ENCODE measurements at regions not wholly inside any gene's neighbourhood (a gene's known extent, or its start where the extent isn't known, plus 50 kb on each side); places are given as distances from the start of the nearest gene placed in this dataset.
A peak's percentile ranks its signal among the peaks of the same experiment; 100 is the strongest.

GRCh38 chr2:217305882-217306281 is 446.0 kb upstream of the TNP1 start:
- TF ChIP-seq CTCF (IDR thresholded peaks at IDR 0.05; ENCODE audit: low read length, missing control alignments), result no peak
- DNase-seq (ENCODE audit: low read depth), result no peak
- H3K4me3 ChIP-seq (replicated peaks; ENCODE audit: low read depth, low read length), result no peak overlapping the region

- no peak for TF ChIP-seq CTCF (IDR thresholded peaks at IDR 0.05; ENCODE audit: low read length, missing control alignments)
- no peak overlapping the region for H3K4me3 ChIP-seq (replicated peaks; ENCODE audit: low read depth, low read length)
- no peak for DNase-seq (ENCODE audit: low read depth)
Measured at GRCh38 chr2:217304582-217304981, 444.7 kb upstream of the TNP1 start.

GRCh38 chr2:217302856-217303255 is 443.0 kb upstream of the TNP1 start:
- no peak overlapping the region for H3K4me3 ChIP-seq (replicated peaks; ENCODE audit: low read depth, low read length)
- TF ChIP-seq CTCF (IDR thresholded peaks at IDR 0.05; ENCODE audit: low read length, missing control alignments), result no peak
- DNase-seq (ENCODE audit: low read depth), result no peak

GRCh38 chr2:217301142-217301925 is 441.5 kb upstream of the TNP1 start:
- TF ChIP-seq CTCF (IDR thresholded peaks at IDR 0.05; ENCODE audit: low read length, missing control alignments), result no peak
- H3K4me3 ChIP-seq (replicated peaks; ENCODE audit: low read depth, low read length), result no peak overlapping the region
- no peak for DNase-seq (ENCODE audit: low read depth)

GRCh38 chr2:217299590-217299989 is 439.7 kb upstream of the TNP1 start:
- DNase-seq (ENCODE audit: low read depth), result peak; percentile 24
- no peak for TF ChIP-seq CTCF (IDR thresholded peaks at IDR 0.05; ENCODE audit: low read length, missing control alignments)
- no peak overlapping the region for H3K4me3 ChIP-seq (replicated peaks; ENCODE audit: low read depth, low read length)

- H3K4me3 ChIP-seq (replicated peaks; ENCODE audit: low read depth, low read length), result no peak overlapping the region
- TF ChIP-seq CTCF (IDR thresholded peaks at IDR 0.05; ENCODE audit: low read length, missing control alignments), result no peak
- no peak for DNase-seq (ENCODE audit: low read depth)
Measured at GRCh38 chr2:217297096-217297495, 437.2 kb upstream of the TNP1 start.

GRCh38 chr2:217294818-217295217 is 435.0 kb upstream of the TNP1 start:
- no peak for TF ChIP-seq CTCF (IDR thresholded peaks at IDR 0.05; ENCODE audit: low read length, missing control alignments)
- no peak for DNase-seq (ENCODE audit: low read depth)
- H3K4me3 ChIP-seq (replicated peaks; ENCODE audit: low read depth, low read length), result no peak overlapping the region

Data from fibroblast of pulmonary artery (primary cell).